Astrocyte (in vitro differentiated cells and primary cell): ENCODE measurements at regions not wholly inside any gene's neighbourhood (a gene's known extent, or its start where the extent isn't known, plus 50 kb on each side); places are given as distances from the start of the nearest gene placed in this dataset.

Source experiments
- EZH2 ChIP-seq: IDR thresholded peaks from 2 replicates; pipeline ENCODE4 v1.6.1; 2012; ENCODE audit warnings: mild to moderate bottlenecking, low read length, inconsistent platforms; ENCODE audit not compliant: insufficient read depth
- TF ChIP-seq, protein P1 (sequence below): IDR thresholded peaks from 2 replicates; pipeline ENCODE4 v1.5.1; 2011; ENCODE audit warnings: low read depth, mild to moderate bottlenecking, inconsistent platforms, low read length, moderate library complexity; ENCODE audit not compliant: insufficient read depth

DNA sequence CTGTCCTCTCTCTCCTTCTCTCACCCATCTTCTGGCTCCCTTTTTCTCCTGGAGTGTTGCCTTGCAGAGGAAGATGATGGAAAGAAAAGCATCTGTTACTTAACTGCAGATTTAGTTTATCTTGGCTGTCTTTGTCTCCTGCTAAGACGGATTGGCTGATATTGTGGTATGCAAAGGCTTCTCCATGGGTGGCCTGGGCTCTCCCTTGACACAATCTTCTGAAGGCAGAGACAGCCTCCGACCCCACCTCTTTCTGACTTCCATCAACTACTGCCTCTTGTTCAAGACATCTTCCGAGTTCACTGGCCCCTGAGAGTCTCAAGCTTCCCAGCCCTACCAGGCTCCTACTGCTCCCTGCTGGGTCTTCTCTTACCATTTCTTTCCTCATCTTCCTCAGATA is 403.7 kb downstream of the LRRC70 start:
- TF ChIP-seq, protein P1, sequence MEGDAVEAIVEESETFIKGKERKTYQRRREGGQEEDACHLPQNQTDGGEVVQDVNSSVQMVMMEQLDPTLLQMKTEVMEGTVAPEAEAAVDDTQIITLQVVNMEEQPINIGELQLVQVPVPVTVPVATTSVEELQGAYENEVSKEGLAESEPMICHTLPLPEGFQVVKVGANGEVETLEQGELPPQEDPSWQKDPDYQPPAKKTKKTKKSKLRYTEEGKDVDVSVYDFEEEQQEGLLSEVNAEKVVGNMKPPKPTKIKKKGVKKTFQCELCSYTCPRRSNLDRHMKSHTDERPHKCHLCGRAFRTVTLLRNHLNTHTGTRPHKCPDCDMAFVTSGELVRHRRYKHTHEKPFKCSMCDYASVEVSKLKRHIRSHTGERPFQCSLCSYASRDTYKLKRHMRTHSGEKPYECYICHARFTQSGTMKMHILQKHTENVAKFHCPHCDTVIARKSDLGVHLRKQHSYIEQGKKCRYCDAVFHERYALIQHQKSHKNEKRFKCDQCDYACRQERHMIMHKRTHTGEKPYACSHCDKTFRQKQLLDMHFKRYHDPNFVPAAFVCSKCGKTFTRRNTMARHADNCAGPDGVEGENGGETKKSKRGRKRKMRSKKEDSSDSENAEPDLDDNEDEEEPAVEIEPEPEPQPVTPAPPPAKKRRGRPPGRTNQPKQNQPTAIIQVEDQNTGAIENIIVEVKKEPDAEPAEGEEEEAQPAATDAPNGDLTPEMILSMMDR, result no peak
- no peak for TF ChIP-seq EZH2
